ENCODE measurements at regions not wholly inside any gene's neighbourhood (a gene's known extent, or its start where the extent isn't known, plus 50 kb on each side); places are given as distances from the start of the nearest gene placed in this dataset.

- no peaks in the 10 kb centered on the region for H3K9me1 ChIP-seq (replicated peaks; ENCODE audit: control insufficient read depth, extremely low read depth, insufficient read depth, low read length)
- H3K9ac ChIP-seq (replicated peaks; ENCODE audit: extremely low read depth, insufficient read depth, low read length): no peak overlapping the region
- FAIRE-seq (no peak), DNase-seq (ENCODE audit: low read depth, low spot score) (no peak)
- H3K36me3 ChIP-seq (ENCODE audit: control insufficient read depth in 2 of 2, extremely low read depth in 1 of 2, insufficient read depth in 2 of 2, low read length in 2 of 2): no peaks in the 10 kb centered on the region
- intact Hi-C loops (cut with micrococcal nuclease): no loop called here
- dilution Hi-C loops (cut with MboI; ENCODE audit: extremely low pct_ligation_motif_present, low sequenced_read_pairs): no loop called here
- H3K27me3 ChIP-seq (ENCODE audit: control insufficient read depth in 2 of 2, insufficient read depth in 2 of 2, low read length in 2 of 2): peaks cover 0 to 2% of the 10 kb centered on the region in 2 experiments
- no peaks in the 10 kb centered on the region for H3K4me1 ChIP-seq (ENCODE audit: control insufficient read depth, extremely low read depth, insufficient read depth, low read length)
- no TSS peak for BruUV-seq (replicated peaks)
- H3K79me2 ChIP-seq (ENCODE audit: control insufficient read depth, insufficient read depth, low read length): no peaks in the 10 kb centered on the region
- no peak overlapping the region for H3K27ac ChIP-seq (ENCODE audit: insufficient read depth, low read depth, low read length)
- ChIA-PET CTCF (no interaction called here), POLR2A (no interaction called here)
- TF ChIP-seq POLR2A (IDR thresholded peaks at IDR 0.05; ENCODE audit: low read depth, low read length): no peak
- TF ChIP-seq CTCF (IDR thresholded peaks at IDR 0.05; ENCODE audit: extremely low read depth in 1 of 2, insufficient read depth in 1 of 2, low read depth in 1 of 2, low read length in 2 of 2): no peak
- H3K4me3 ChIP-seq (replicated peaks in 1 of 3; ENCODE audit: insufficient read depth in 1 of 3, low read depth in 1 of 3, low read length in 3 of 3): no peak overlapping the region
- no peaks in the 10 kb centered on the region for H4K20me1 ChIP-seq (replicated peaks; ENCODE audit: control insufficient read depth, extremely low read depth, insufficient read depth, low read length)
- no peaks in the 10 kb centered on the region for H3K9me3 ChIP-seq (replicated peaks; ENCODE audit: control insufficient read depth, insufficient read depth, low read length)
- no peak overlapping the region for H3K4me2 ChIP-seq (ENCODE audit: insufficient read depth, low read length)
- no peak overlapping the region for H2AFZ ChIP-seq (ENCODE audit: low read depth, low read length)
Observed at GRCh38 chr2:120874888-120875275, 139.2 kb downstream of the GLI2 start.

GRCh38 chr2:120875431-120875830, 139.8 kb downstream of the GLI2 start:
- H3K9ac ChIP-seq (replicated peaks; ENCODE audit: extremely low read depth, insufficient read depth, low read length): no peak overlapping the region
- no TSS peak for BruUV-seq (replicated peaks)
- DNase-seq (ENCODE audit: low read depth, low spot score) (no peak), FAIRE-seq (no peak)
- POLR2A ChIA-PET: no interaction called here
- no peaks in the 10 kb centered on the region for H3K9me1 ChIP-seq (replicated peaks; ENCODE audit: control insufficient read depth, extremely low read depth, insufficient read depth, low read length)
- no peak overlapping the region for H3K27ac ChIP-seq (ENCODE audit: insufficient read depth, low read depth, low read length)
- no peak for TF ChIP-seq FOS (IDR thresholded peaks at IDR 0.05; ENCODE audit: borderline replicate concordance, insufficient read depth, low read length)
- no peak for TF ChIP-seq EZH2 (IDR thresholded peaks at IDR 0.05; ENCODE audit: borderline replicate concordance, low read depth, low read length, severe bottlenecking)
- no peak for TF ChIP-seq JUN (IDR thresholded peaks at IDR 0.05; ENCODE audit: borderline replicate concordance, insufficient read depth, insufficient read length, low read depth)
- TF ChIP-seq POLR2A (IDR thresholded peaks at IDR 0.05; ENCODE audit: low read depth, low read length): no peak
- no peak for TF ChIP-seq MAX (IDR thresholded peaks at IDR 0.05; ENCODE audit: insufficient read depth, insufficient read length)
- TF ChIP-seq CTCF (IDR thresholded peaks at IDR 0.05; ENCODE audit: extremely low read depth in 1 of 2, insufficient read depth in 1 of 2, low read depth in 1 of 2, low read length in 2 of 2): no peak
- TF ChIP-seq MYC (IDR thresholded peaks at IDR 0.05; ENCODE audit: low read depth, low read length): no peak
- no peak for TF ChIP-seq GATA2 (IDR thresholded peaks at IDR 0.05; ENCODE audit: insufficient read depth, insufficient read length, low read depth, low read length)
- no peak for TF ChIP-seq POLR2AphosphoS5 (IDR thresholded peaks at IDR 0.05; ENCODE audit: insufficient read depth, low read depth, low read length)
- H3K4me1 ChIP-seq (ENCODE audit: control insufficient read depth, extremely low read depth, insufficient read depth, low read length): no peaks in the 10 kb centered on the region
- no peak overlapping the region for H2AFZ ChIP-seq (ENCODE audit: low read depth, low read length)
- H3K9me3 ChIP-seq (replicated peaks; ENCODE audit: control insufficient read depth, insufficient read depth, low read length): no peaks in the 10 kb centered on the region
- dilution Hi-C loops (cut with MboI; ENCODE audit: extremely low pct_ligation_motif_present, low sequenced_read_pairs): no loop called here
- H3K79me2 ChIP-seq (ENCODE audit: control insufficient read depth, insufficient read depth, low read length): no peaks in the 10 kb centered on the region
- H3K36me3 ChIP-seq (ENCODE audit: control insufficient read depth in 2 of 2, extremely low read depth in 1 of 2, insufficient read depth in 2 of 2, low read length in 2 of 2): no peaks in the 10 kb centered on the region
- peaks cover 2 to 3% of the 10 kb centered on the region in 2 experiments for H3K27me3 ChIP-seq (ENCODE audit: control insufficient read depth in 2 of 2, insufficient read depth in 2 of 2, low read length in 2 of 2)
- CTCF ChIA-PET: no interaction called here
- no peaks in the 10 kb centered on the region for H4K20me1 ChIP-seq (replicated peaks; ENCODE audit: control insufficient read depth, extremely low read depth, insufficient read depth, low read length)
- H3K4me3 ChIP-seq (replicated peaks in 1 of 3; ENCODE audit: insufficient read depth in 1 of 3, low read depth in 1 of 3, low read length in 3 of 3): no peak overlapping the region
- no peak overlapping the region for H3K4me2 ChIP-seq (ENCODE audit: insufficient read depth, low read length)
- intact Hi-C loops (cut with micrococcal nuclease): no loop called here
